SK-N-SH treated with all-trans-retinoic acid at 6 μM for 48 hours (cell line): ENCODE measurements at regions not wholly inside any gene's neighbourhood (a gene's known extent, or its start where the extent isn't known, plus 50 kb on each side); places are given as distances from the start of the nearest gene placed in this dataset.

Experiments
- ATAC-seq: fragments of 200-7000 bp; cut with Tn5 transposase; 3 replicates; pipeline ENCODE4 v1.9.1; 2020; ENCODE audit warnings: mild to moderate bottlenecking, moderate library complexity
- ARNTL ChIP-seq: fragments of 450-650 bp; formaldehyde crosslinking; IDR thresholded peaks from 2 replicates; pipeline ENCODE4 v1.5.0; 2020; ENCODE audit warnings: low read depth, mild to moderate bottlenecking, moderate library complexity, borderline replicate concordance
- BACH2 ChIP-seq: fragments of 250-450 bp; sonication (Bioruptor Pico); IDR thresholded peaks from 2 replicates; pipeline ENCODE4 v1.9.0; 2021; ENCODE audit warnings: mild to moderate bottlenecking, borderline replicate concordance
- CSDC2 ChIP-seq: fragments of 250-450 bp; sonication (Bioruptor Pico); IDR thresholded peaks from 2 replicates; pipeline ENCODE4 v1.5.0; 2020; ENCODE audit warnings: mild to moderate bottlenecking, moderate library complexity
- GLIS3 ChIP-seq: fragments of 250-450 bp; sonication (Bioruptor Pico); IDR thresholded peaks from 2 replicates; pipeline ENCODE4 v1.5.0; 2020; ENCODE audit warnings: mild to moderate bottlenecking, moderate library complexity
- ISL1 ChIP-seq: fragments of 250-450 bp; sonication (Bioruptor Pico); IDR thresholded peaks from 2 replicates; pipeline ENCODE4 v2.1.2; 2022; ENCODE audit warnings: mild to moderate bottlenecking, moderate library complexity
- OSR1 ChIP-seq: fragments of 250-450 bp; sonication (Bioruptor Pico); IDR thresholded peaks from 2 replicates; pipeline ENCODE4 v1.8.0; 2022; ENCODE audit warnings: moderate library complexity, mild to moderate bottlenecking, inconsistent platforms
- PPARA ChIP-seq: fragments of 250-450 bp; sonication (Bioruptor Pico); IDR thresholded peaks from 2 replicates; pipeline ENCODE4 v1.5.0; 2020; ENCODE audit warnings: mild to moderate bottlenecking, borderline replicate concordance
- SNAI2 ChIP-seq: fragments of 250-450 bp; sonication (Bioruptor Pico); IDR thresholded peaks from 2 replicates; pipeline ENCODE4 v1.5.0; 2020; ENCODE audit warnings: mild to moderate bottlenecking, moderate library complexity
- TCF4 ChIP-seq: fragments of 250-450 bp; sonication (Bioruptor Pico); IDR thresholded peaks from 2 replicates; pipeline ENCODE4 v1.8.0; 2021; ENCODE audit warnings: mild to moderate bottlenecking, moderate library complexity, borderline replicate concordance
- TOX ChIP-seq: fragments of 250-450 bp; sonication (Bioruptor Pico); IDR thresholded peaks from 2 replicates; pipeline ENCODE4 v1.8.0; 2021; ENCODE audit warnings: mild to moderate bottlenecking, moderate library complexity, borderline replicate concordance
- ZC3H10 ChIP-seq: fragments of 250-450 bp; sonication (Bioruptor Pico); IDR thresholded peaks from 2 replicates; pipeline ENCODE4 v1.5.1; 2021; ENCODE audit warnings: mild to moderate bottlenecking, moderate library complexity
- ZFP3 ChIP-seq: fragments of 250-450 bp; sonication (Bioruptor Pico); IDR thresholded peaks from 2 replicates; pipeline ENCODE4 v1.5.0; 2020; ENCODE audit warnings: mild to moderate bottlenecking, moderate library complexity
- ZFP30 ChIP-seq: fragments of 450-650 bp; formaldehyde crosslinking; IDR thresholded peaks from 2 replicates; pipeline ENCODE4 v1.5.0; 2022; ENCODE audit warnings: mild to moderate bottlenecking, moderate library complexity
- ZNF565 ChIP-seq: fragments of 450-650 bp; formaldehyde crosslinking; conservative IDR thresholded peaks from 2 replicates; pipeline ENCODE4 v1.5.0; 2020; ENCODE audit warnings: low read depth, mild to moderate bottlenecking, moderate library complexity
- ZNF8 ChIP-seq: fragments of 450-650 bp; formaldehyde crosslinking; IDR thresholded peaks from 2 replicates; pipeline ENCODE4 v1.5.0; 2020; ENCODE audit warnings: mild to moderate bottlenecking, moderate library complexity
- TF ChIP-seq, protein P1 (sequence below): fragments of 250-450 bp; sonication (Bioruptor Pico); IDR thresholded peaks from 2 replicates; pipeline ENCODE4 v1.8.0; 2020; ENCODE audit warnings: mild to moderate bottlenecking, moderate library complexity, borderline replicate concordance
- TF ChIP-seq, protein P2 (sequence below): fragments of 250-450 bp; sonication (Bioruptor Pico); IDR thresholded peaks from 2 replicates; pipeline ENCODE4 v1.5.0; 2020; ENCODE audit warnings: mild to moderate bottlenecking, moderate library complexity
- TF ChIP-seq, protein P3 (sequence below): fragments of 250-450 bp; sonication (Bioruptor Pico); IDR thresholded peaks from 2 replicates; pipeline ENCODE4 v1.8.0; 2021; ENCODE audit warnings: low read depth, mild to moderate bottlenecking, moderate library complexity, borderline replicate concordance
- TF ChIP-seq, protein P4 (sequence below): fragments of 250-450 bp; sonication (Bioruptor Pico); IDR thresholded peaks from 2 replicates; pipeline ENCODE4 v1.5.1; 2020; ENCODE audit warnings: low read depth, mild to moderate bottlenecking, moderate library complexity
- TF ChIP-seq, protein P5 (sequence below): fragments of 250-450 bp; sonication (Bioruptor Pico); IDR thresholded peaks from 2 replicates; pipeline ENCODE4 v1.5.1; 2021; ENCODE audit warnings: mild to moderate bottlenecking, moderate library complexity

DNA sequence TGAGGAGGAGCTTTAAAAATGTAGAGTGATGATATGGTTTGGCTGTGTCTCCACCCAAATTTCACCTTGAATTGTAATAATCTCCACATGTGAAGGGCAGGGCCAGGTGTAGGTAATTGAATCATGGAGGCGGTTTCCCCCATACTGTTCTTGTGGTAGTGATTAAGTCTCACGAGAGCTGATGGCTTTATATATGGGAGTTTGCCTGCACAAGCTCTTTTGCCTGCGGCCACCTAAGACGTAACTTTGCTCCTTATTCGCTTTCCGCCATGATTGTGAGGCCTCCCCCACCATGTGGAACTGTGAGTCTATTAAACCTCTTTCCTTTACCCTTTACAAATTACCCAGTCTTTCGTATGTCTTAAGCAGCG, 332.0 kb downstream of the RAPGEF2 start (continued):
- no peak for TF ChIP-seq TCF4 (CRISPR knock-in tag)
- TF ChIP-seq, protein P1, sequence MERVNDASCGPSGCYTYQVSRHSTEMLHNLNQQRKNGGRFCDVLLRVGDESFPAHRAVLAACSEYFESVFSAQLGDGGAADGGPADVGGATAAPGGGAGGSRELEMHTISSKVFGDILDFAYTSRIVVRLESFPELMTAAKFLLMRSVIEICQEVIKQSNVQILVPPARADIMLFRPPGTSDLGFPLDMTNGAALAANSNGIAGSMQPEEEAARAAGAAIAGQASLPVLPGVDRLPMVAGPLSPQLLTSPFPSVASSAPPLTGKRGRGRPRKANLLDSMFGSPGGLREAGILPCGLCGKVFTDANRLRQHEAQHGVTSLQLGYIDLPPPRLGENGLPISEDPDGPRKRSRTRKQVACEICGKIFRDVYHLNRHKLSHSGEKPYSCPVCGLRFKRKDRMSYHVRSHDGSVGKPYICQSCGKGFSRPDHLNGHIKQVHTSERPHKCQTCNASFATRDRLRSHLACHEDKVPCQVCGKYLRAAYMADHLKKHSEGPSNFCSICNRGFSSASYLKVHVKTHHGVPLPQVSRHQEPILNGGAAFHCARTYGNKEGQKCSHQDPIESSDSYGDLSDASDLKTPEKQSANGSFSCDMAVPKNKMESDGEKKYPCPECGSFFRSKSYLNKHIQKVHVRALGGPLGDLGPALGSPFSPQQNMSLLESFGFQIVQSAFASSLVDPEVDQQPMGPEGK: no peak
- TF ChIP-seq OSR1 (CRISPR knock-in tag): no peak
- TF ChIP-seq PPARA: no peak
- no peak for TF ChIP-seq ZFP3
- TF ChIP-seq BACH2 (CRISPR knock-in tag): no peak
- no peak for TF ChIP-seq SNAI2 (CRISPR knock-in tag)
- no peak for TF ChIP-seq ZNF8
- TF ChIP-seq TOX (CRISPR knock-in tag): no peak
- no peak for TF ChIP-seq GLIS3

DNA sequence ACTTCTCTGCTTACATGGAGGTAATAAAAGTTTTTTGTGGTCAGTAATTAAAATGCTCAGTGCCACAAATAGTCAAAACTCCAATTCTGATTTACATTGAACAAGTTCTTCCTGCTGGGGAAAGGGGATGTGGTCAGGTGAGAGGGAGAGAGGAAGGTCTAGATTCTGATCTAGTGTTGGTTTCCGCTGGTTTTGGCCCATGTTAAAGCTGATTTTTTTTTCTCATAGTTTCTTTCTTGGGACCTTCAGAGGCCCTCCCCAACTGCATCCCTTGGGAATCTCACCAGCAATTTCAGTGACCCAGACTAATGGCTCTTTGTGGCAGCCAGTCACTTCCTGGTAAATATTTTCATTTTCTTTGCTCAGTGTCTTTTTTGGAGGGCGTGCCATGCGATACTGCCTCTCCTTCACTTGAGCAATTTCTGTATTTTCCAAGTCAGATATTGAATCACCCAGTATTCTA, 332.7 kb downstream of the RAPGEF2 start:
- TF ChIP-seq, protein P2, sequence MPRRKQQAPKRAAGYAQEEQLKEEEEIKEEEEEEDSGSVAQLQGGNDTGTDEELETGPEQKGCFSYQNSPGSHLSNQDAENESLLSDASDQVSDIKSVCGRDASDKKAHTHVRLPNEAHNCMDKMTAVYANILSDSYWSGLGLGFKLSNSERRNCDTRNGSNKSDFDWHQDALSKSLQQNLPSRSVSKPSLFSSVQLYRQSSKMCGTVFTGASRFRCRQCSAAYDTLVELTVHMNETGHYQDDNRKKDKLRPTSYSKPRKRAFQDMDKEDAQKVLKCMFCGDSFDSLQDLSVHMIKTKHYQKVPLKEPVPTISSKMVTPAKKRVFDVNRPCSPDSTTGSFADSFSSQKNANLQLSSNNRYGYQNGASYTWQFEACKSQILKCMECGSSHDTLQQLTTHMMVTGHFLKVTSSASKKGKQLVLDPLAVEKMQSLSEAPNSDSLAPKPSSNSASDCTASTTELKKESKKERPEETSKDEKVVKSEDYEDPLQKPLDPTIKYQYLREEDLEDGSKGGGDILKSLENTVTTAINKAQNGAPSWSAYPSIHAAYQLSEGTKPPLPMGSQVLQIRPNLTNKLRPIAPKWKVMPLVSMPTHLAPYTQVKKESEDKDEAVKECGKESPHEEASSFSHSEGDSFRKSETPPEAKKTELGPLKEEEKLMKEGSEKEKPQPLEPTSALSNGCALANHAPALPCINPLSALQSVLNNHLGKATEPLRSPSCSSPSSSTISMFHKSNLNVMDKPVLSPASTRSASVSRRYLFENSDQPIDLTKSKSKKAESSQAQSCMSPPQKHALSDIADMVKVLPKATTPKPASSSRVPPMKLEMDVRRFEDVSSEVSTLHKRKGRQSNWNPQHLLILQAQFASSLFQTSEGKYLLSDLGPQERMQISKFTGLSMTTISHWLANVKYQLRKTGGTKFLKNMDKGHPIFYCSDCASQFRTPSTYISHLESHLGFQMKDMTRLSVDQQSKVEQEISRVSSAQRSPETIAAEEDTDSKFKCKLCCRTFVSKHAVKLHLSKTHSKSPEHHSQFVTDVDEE: no peak
- TF ChIP-seq, protein P1: no peak
- no peak for TF ChIP-seq CSDC2 (CRISPR knock-in tag)
- no peak for TF ChIP-seq GLIS3
- TF ChIP-seq ZFP30: no peak
- no peak for TF ChIP-seq ARNTL (CRISPR knock-in tag)
- TF ChIP-seq SNAI2 (CRISPR knock-in tag): no peak
- ATAC-seq: no peak

DNA sequence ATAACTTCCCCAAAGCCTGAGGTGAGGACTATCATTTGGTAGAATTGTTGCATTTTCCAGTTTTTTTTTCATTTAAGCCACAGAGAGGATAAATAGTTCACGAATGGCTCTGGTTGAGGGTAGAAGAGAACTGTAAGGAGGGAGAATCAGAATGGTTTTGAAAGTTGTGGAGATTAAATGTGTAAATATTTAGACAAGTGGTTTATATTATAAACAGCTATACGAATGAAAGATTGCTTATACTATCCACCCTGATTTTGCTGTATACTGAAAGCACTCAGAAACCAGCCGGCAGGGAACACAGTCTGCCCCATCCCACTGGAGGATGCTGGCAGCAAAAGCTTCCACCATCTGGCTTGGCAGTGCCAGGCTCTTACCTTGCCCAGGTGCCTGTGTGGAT, 341.1 kb downstream of the RAPGEF2 start:
- TF ChIP-seq SNAI2 (CRISPR knock-in tag) (no peak), ZC3H10 (CRISPR knock-in tag) (no peak)
- TF ChIP-seq, protein P1: no peak
- no peak for ATAC-seq

DNA sequence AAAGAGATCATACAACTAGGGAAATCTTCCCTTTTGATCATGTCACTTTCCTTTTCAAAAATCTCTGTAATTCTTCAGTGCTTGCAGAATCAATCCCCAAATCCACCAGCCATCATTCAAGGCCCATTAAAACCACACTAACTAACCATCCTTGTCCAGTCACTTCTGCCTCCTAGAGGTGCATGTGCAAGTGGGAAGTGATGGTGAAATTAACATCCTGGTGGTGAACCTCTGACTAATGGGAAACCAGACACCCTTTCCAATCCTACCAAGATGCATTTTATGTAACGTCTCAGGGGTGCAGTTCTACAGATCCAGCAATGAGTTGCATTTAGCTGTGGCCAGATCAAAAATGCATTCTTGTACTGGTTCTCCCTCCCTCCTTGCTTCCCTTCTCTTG, 341.8 kb downstream of the RAPGEF2 start:
- no peak for ATAC-seq
- TF ChIP-seq ZFP3 (no peak), TOX (CRISPR knock-in tag) (no peak), ZNF8 (no peak), ZC3H10 (CRISPR knock-in tag) (no peak), ISL1 (CRISPR knock-in tag) (no peak)
- TF ChIP-seq, protein P3, sequence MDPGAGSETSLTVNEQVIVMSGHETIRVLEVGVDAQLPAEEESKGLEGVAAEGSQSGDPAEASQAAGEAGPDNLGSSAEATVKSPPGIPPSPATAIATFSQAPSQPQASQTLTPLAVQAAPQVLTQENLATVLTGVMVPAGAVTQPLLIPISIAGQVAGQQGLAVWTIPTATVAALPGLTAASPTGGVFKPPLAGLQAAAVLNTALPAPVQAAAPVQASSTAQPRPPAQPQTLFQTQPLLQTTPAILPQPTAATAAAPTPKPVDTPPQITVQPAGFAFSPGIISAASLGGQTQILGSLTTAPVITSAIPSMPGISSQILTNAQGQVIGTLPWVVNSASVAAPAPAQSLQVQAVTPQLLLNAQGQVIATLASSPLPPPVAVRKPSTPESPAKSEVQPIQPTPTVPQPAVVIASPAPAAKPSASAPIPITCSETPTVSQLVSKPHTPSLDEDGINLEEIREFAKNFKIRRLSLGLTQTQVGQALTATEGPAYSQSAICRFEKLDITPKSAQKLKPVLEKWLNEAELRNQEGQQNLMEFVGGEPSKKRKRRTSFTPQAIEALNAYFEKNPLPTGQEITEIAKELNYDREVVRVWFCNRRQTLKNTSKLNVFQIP (CRISPR knock-in tag): no peak

DNA sequence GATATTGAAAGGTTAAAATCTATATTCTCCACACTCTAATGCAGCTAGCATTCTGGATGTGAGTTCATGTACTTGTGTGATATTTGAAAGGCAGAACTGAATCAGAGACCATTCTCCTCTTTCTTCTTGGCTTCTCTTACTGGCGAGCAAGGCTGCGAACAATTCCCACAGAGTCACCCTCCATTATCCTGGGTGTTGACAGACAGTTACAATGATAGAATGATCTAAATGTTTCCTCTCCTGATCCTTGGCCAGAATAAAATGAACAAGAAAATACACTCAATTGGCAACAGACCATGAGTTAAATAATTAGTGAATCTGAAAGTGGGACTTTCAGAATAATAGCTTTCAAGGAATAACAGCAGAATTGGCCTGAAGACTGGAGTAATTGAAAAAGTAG, 342.8 kb downstream of the RAPGEF2 start:
- ATAC-seq: no peak

More for the DNA sequence above, 342.8 kb downstream of the RAPGEF2 start:
- no peak for TF ChIP-seq TOX (CRISPR knock-in tag)
- TF ChIP-seq, protein P4, sequence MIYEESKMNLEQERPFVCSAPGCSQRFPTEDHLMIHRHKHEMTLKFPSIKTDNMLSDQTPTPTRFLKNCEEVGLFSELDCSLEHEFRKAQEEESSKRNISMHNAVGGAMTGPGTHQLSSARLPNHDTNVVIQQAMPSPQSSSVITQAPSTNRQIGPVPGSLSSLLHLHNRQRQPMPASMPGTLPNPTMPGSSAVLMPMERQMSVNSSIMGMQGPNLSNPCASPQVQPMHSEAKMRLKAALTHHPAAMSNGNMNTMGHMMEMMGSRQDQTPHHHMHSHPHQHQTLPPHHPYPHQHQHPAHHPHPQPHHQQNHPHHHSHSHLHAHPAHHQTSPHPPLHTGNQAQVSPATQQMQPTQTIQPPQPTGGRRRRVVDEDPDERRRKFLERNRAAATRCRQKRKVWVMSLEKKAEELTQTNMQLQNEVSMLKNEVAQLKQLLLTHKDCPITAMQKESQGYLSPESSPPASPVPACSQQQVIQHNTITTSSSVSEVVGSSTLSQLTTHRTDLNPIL (CRISPR knock-in tag): no peak
- TF ChIP-seq ZFP3: no peak
- no peak for TF ChIP-seq ZNF565
- TF ChIP-seq BACH2 (CRISPR knock-in tag): no peak
- TF ChIP-seq, protein P5, sequence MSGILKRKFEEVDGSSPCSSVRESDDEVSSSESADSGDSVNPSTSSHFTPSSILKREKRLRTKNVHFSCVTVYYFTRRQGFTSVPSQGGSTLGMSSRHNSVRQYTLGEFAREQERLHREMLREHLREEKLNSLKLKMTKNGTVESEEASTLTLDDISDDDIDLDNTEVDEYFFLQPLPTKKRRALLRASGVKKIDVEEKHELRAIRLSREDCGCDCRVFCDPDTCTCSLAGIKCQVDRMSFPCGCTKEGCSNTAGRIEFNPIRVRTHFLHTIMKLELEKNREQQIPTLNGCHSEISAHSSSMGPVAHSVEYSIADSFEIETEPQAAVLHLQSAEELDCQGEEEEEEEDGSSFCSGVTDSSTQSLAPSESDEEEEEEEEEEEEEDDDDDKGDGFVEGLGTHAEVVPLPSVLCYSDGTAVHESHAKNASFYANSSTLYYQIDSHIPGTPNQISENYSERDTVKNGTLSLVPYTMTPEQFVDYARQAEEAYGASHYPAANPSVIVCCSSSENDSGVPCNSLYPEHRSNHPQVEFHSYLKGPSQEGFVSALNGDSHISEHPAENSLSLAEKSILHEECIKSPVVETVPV: no peak
- TF ChIP-seq ARNTL (CRISPR knock-in tag): no peak
- TF ChIP-seq ZNF8: no peak
- no peak for TF ChIP-seq GLIS3
- TF ChIP-seq ZC3H10 (CRISPR knock-in tag): no peak
- no peak for TF ChIP-seq ZFP30
- TF ChIP-seq CSDC2 (CRISPR knock-in tag): no peak
